CD4-positive, alpha-beta T cell treated with Interleukin-17A for 1 hour (primary cell): ENCODE measurements at regions not wholly inside any gene's neighbourhood (a gene's known extent, or its start where the extent isn't known, plus 50 kb on each side); places are given as distances from the start of the nearest gene placed in this dataset.

Source experiments
- DNase-seq: peaks from one replicate; pipeline ENCODE4 v3.0.0-alpha.2; 2020

GRCh38 chr2:146852661-146853060 is 992.2 kb upstream of the ACVR2A start:
- no peak for DNase-seq

- no peak for DNase-seq
These were observed 994.1 kb upstream of the ACVR2A start for GRCh38 chr2:146850746-146851145.

- DNase-seq, result no peak
These were observed 997.0 kb upstream of the ACVR2A start for GRCh38 chr2:146847846-146848245.

- no peak for DNase-seq
These were observed 1000.4 kb upstream of the ACVR2A start for GRCh38 chr2:146844226-146844990.

GRCh38 chr2:146837857-146838256 is 1007.0 kb upstream of the ACVR2A start:
- no peak for DNase-seq

GRCh38 chr2:146826388-146826787 is 1018.4 kb upstream of the ACVR2A start:
- no peak for DNase-seq

- DNase-seq, result no peak
These were observed 1023.0 kb upstream of the ACVR2A start for GRCh38 chr2:146821836-146822316.

GRCh38 chr2:146820672-146821071 is 1024.2 kb upstream of the ACVR2A start:
- DNase-seq, result no peak

GRCh38 chr2:146818122-146818521 is 1026.7 kb upstream of the ACVR2A start:
- DNase-seq, result no peak

GRCh38 chr2:146817613-146818012 is 1027.2 kb upstream of the ACVR2A start:
- no peak for DNase-seq

GRCh38 chr2:146814971-146815370 is 1029.9 kb upstream of the ACVR2A start:
- DNase-seq, result no peak

- no peak for DNase-seq
These were observed 1037.2 kb upstream of the ACVR2A start for GRCh38 chr2:146807568-146808168.

- no peak for DNase-seq
These were observed 1038.3 kb upstream of the ACVR2A start for GRCh38 chr2:146806364-146807005.

- DNase-seq, result no peak
These were observed 1040.5 kb upstream of the ACVR2A start for GRCh38 chr2:146804288-146804687.

GRCh38 chr2:146801886-146802285 is 1042.9 kb upstream of the ACVR2A start:
- no peak for DNase-seq

GRCh38 chr2:146786396-146786795 is 1058.4 kb upstream of the ACVR2A start:
- DNase-seq, result no peak

- DNase-seq, result no peak
These were observed 1059.7 kb upstream of the ACVR2A start for GRCh38 chr2:146785101-146785500.

GRCh38 chr2:146784602-146785001 is 1060.2 kb upstream of the ACVR2A start:
- DNase-seq, result no peak

- DNase-seq, result no peak
These were observed 1067.6 kb upstream of the ACVR2A start for GRCh38 chr2:146777181-146777580.

GRCh38 chr2:146776596-146776995 is 1068.2 kb upstream of the ACVR2A start:
- DNase-seq, result no peak

GRCh38 chr2:146771531-146771930 is 1073.3 kb upstream of the ACVR2A start:
- DNase-seq, result no peak

GRCh38 chr2:146764301-146764700 is 1080.5 kb upstream of the ACVR2A start:
- DNase-seq, result no peak

GRCh38 chr2:146762786-146763185 is 1082.0 kb upstream of the ACVR2A start:
- DNase-seq, result no peak

GRCh38 chr2:146754606-146755005 is 1090.2 kb upstream of the ACVR2A start:
- no peak for DNase-seq
